GF-D8 (cell line): ENCODE measurements at regions not wholly inside any gene's neighbourhood (a gene's known extent, or its start where the extent isn't known, plus 50 kb on each side); places are given as distances from the start of the nearest gene placed in this dataset.
"Not testable (repeated sequence)": the region's sequence is repeated elsewhere in the genome, so short reads cannot be mapped to it uniquely, and the experiment has no call there.

ENCODE experiments used
- DNase-seq: peaks from one replicate; lab custom pipeline; 2025; lab: John Stamatoyannopoulos, UW

GRCh38 chr2:111251711-111252110 is 131.0 kb downstream of the BCL2L11 start:
- no peak for DNase-seq

DNA sequence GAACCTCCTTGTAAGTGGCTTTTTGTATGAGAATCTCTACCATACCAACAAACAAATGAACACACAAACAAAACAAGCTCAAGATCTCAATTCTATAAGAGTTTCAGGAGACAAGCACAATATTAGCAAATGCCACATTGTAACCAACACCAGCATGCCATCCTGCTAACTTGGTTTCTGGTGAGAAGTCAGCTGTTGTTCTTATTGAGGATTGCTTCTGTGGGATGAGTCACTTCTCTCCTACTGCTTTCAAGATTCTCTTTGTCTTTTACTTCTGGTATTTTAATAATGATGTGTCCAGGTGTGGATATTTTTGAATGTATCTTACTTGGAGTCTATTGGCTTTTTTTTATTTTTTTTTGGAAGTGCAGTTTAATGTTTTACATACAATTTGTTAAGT is 131.7 kb downstream of the BCL2L11 start:
- no peak for DNase-seq

DNA sequence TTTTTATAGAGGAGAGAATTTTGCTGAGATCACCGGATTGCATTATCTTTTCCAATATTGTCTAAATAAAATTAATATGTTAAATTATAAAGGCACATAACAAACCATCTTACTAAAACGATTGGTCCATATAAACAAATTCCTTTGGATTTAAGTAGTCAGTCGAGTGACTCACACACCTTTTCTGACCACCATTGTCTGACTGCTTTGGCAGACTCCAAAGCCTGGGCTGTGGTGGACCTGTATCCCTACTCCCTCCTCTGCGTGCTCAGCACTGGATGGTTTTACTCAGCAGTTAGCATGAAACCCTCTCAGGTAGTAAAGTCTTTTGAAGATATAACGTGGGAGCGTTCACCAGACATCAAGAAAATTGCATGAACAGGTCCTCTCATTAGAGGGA is 134.2 kb downstream of the BCL2L11 start:
- DNase-seq: not testable (repeated sequence)

DNA sequence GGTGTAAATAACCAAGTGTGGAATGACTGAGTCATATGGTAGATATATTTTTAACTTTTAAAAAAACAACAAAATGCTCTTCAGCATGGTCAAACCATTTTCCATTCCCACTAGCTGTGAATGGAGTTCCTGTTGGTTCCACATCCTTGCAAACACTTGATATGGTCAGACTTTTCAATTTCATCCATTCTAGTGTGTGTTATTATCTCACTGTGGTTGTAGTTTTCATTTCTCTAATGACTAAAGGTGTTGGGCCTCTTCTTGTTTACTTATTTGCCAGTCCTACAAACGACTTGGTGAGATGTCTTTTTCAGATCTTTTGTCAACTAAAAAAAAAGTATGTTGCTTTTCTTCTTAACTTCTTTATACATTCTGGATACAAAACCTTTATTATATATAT is 135.9 kb downstream of the BCL2L11 start:
- DNase-seq: not testable (repeated sequence)

DNA sequence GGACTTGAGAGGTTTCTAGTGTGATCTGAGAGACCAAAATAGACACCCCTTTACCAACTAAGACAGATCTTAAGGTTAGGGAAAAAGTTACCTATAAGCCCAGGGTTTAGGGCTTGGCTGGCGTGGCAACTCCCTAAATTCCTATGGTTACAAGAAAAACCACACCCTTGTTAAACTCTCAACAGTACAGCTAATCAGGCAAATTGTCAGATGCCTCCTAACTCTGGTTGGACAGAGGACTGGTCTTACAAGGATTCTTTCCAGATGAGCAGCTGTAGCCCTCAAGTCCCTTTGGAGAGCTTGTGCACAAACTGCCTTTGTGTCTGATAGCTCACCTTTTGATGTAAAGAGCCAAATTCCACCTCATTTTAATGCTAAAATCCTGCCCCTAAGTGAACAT is 136.9 kb downstream of the BCL2L11 start:
- not testable (repeated sequence) for DNase-seq

- DNase-seq: not testable (repeated sequence)
Measured at GRCh38 chr2:111258318-111258717, 137.6 kb downstream of the BCL2L11 start.

DNA sequence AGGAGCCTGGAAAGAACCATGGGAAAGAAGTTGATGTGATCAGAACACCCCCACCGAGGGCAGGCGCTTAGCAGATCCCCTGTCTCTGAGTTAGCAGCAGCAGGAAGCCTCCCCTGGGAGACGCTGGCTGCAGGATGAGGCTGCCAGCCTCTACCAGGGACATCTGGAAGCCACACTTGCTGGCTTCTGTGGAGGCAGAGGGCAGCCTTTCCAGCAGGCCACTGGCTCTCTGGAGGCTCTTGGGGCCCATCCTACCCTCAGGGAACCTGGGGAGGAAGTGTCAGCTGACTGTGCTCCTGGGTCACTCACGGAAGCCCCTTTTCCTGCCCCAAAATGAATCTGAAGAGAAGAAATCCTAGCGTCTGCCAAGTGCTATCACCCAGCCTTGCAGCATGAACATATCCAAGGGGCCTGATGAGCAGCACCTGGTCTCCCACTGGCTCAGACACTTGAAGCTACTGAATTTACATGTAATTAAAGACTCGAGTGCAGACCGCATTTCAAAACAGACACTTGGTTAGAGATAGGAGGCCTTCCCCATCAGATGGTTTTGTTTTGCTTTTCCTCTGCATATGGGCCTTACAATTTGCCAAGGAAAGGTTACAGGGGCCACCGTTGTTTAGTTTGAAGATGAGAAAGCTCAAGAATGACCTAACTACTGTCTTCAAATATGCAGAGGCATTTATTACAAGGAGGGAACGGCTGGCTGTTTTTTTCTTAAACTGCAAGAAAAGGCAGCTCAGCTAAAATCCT is 142.1 kb downstream of the BCL2L11 start:
- DNase-seq: not testable (repeated sequence)

DNA sequence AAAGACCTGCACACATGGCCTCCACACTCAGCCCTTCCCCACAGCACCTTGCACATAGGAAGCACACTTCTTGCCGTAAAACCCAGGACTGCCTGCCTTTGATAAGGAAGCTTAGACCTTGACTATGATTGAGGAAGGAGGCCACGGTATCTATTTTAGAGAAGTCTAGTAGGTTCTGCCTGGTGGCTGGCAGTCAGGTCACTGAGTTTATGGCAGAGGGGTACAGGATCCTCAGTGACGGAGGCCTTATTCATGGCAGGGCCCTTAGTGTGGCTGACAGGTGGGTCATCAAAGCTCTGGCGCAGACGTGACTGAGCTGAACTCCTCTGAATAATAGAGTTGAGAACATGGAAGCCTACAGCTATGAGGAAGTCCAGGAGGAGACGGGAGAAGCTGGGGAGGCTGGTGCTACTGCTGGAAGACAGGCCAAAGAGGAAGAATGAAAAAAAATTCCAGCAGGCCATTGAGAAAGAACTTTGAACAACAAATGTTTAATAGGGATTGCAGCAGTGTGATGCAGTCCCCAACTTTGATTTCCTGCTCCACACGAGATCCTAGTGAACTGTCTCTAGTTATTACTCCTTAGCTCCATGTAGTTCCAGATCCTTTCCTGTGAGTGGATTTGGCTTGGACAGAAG is 142.8 kb downstream of the BCL2L11 start:
- DNase-seq: not testable (repeated sequence)

- DNase-seq: not testable (repeated sequence)
Measured at GRCh38 chr2:111264956-111265355, 144.2 kb downstream of the BCL2L11 start.

GRCh38 chr2:111266556-111266955 is 145.8 kb downstream of the BCL2L11 start:
- not testable (repeated sequence) for DNase-seq

- not testable (repeated sequence) for DNase-seq
Measured at GRCh38 chr2:111267038-111267437, 146.3 kb downstream of the BCL2L11 start.

- not testable (repeated sequence) for DNase-seq
Measured at GRCh38 chr2:111269761-111270323, 149.1 kb downstream of the BCL2L11 start.

DNA sequence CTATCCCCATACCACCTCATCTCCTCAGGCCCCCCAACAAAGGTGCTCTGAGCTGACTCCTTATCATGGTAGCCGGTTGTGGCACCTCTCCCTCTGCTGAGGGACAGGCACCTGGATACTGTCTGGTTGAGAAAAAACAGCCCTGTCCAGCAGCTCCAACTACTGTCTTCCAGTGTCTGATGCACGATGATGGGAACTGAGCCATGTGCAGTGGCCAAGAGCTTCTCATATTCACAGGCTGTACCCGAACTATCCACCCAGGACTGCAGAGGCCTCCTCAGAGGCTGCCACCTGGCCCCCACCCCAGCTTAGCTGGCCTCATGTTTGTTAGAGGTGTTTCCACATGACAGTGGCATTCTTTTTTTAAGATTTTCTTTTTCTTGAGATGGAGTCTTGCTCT is 149.9 kb downstream of the BCL2L11 start:
- DNase-seq: not testable (repeated sequence)

- not testable (repeated sequence) for DNase-seq
Measured at GRCh38 chr2:111271647-111272304, 151.1 kb downstream of the BCL2L11 start.

- not testable (repeated sequence) for DNase-seq
Measured at GRCh38 chr2:111273007-111273406, 152.3 kb downstream of the BCL2L11 start.

DNA sequence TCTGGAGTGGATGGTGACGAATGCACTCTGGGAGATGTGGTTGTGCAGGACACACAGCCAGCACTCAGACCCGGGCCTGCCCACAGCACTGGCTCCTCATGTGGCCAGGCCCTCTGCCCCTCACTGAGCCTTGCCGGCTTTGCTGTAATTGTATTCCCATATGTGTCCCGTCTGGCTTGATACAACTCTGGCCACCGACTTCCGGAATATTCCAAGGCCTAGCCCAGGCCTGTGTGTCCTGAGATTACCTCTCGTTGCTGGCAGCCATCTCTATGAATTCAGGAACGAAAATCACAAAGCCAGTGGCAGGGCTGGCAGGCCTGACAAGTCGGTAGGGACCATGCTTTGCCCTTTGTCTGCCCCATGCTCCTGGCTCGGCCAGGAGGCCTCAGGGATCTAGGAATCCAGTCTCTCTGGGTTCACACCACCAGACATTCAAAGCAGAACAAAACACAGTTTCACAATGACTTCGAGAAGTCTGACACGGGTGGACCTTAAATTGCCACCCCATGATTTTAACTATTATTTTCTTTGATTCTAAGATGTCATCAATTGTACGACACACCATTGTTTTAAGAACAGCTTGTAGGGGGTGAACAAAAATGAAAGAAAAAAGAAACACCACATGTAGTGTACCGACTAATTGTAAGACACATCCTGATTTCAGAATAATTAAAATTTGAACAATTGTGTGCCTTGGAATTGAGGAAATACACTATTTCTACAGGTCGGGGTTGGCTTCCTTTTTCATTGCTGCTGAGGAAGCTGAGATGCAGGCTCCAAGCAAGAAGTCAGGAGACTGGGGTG is 154.5 kb downstream of the BCL2L11 start:
- DNase-seq: not testable (repeated sequence)

DNA sequence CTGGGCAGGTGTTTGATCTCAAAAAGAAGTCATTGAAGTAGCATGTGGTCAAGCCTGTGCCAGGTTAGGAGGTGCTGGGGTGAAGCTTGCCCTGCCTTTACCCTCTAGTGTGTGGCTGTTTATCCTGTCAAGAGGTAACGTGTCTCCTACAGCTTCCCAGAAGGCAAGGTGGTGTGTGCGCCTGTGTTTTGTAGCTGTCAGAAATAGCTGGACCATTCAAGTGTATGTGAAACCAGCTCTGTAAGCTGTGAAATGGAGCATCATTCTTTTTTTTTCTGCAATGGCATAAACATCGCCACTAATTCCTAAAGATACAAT is 155.1 kb downstream of the BCL2L11 start:
- DNase-seq: not testable (repeated sequence)

DNA sequence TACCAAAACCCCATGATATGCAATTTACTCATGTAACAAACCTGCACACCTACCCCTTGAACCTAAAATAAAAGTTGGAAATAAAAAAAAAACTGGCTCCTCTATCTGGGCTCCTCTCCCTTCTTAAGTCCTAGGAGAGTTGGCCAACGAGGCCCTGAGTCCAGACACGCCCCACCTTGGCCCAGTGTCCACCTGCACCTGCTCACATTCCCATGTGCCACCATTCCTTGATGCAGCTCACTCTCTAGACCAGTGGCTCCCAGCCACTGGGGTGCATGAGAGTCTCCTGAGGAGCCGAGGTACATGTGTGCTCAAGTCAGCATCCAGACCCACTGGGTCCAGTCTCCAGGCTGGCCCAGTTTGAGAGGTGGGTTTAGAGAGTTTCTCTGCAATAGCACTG is 157.4 kb downstream of the BCL2L11 start:
- not testable (repeated sequence) for DNase-seq

DNA sequence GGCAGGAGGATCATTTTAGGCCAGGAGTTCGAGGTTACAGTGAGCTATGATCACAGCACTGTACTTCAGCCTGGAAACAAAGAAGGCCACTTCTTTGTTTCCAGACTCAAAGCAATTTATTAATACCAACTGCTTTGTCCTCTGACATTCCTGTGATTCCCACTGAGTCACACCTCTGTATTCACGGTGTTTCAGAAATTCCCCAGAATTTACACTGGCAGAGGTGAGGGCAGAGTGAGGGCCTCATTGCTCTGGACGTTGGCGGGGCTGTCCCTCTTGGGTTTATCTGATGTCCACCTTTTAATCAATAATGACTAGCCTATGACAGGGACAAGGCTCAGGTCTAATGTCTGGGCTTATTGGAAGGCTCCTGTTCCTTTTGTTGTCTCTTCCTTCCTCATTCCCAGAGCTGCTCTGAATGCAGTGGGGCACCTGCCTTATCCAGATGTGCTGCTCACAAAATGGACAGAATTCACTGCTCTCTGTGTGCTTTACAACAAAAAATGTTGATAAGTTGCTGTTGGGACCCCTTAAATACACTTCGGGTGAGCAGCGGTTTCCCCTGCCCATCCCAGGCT is 160.1 kb downstream of the BCL2L11 start:
- DNase-seq: not testable (repeated sequence)

GRCh38 chr2:111282162-111282561 is 161.4 kb downstream of the BCL2L11 start:
- not testable (repeated sequence) for DNase-seq
